GM21528 (cell line): ENCODE measurements at regions not wholly inside any gene's neighbourhood (a gene's known extent, or its start where the extent isn't known, plus 50 kb on each side); places are given as distances from the start of the nearest gene placed in this dataset.

Experiments used
- ATAC-seq: cut with Tn5 transposase; IDR thresholded peaks from one replicate; pipeline ENCODE4 v1.9.1; 2021; ENCODE audit warnings: mild to moderate bottlenecking, moderate library complexity; ENCODE audit not compliant: unreplicated experiment, low FRiP score

GRCh38 chr20:50284811-50285375, 94.3 kb downstream of the CEBPB start:
- ATAC-seq = no peak

GRCh38 chr20:50285376-50286173, 94.9 kb downstream of the CEBPB start:
- ATAC-seq = peak; percentile 54

- peak; percentile 44 for ATAC-seq
Measured at GRCh38 chr20:50286174-50286511, 95.5 kb downstream of the CEBPB start.

- ATAC-seq = no peak
Measured at GRCh38 chr20:50286609-50287008, 96.0 kb downstream of the CEBPB start.

GRCh38 chr20:50287512-50287911, 96.9 kb downstream of the CEBPB start:
- no peak for ATAC-seq

- ATAC-seq = no peak
Measured at GRCh38 chr20:50288128-50288623, 97.5 kb downstream of the CEBPB start.

GRCh38 chr20:50289581-50289980, 99.0 kb downstream of the CEBPB start:
- ATAC-seq = no peak

GRCh38 chr20:50290112-50290511, 99.5 kb downstream of the CEBPB start:
- ATAC-seq = no peak

GRCh38 chr20:50290808-50291207, 100.2 kb downstream of the CEBPB start:
- no peak for ATAC-seq

GRCh38 chr20:50291254-50292078, 100.8 kb downstream of the CEBPB start:
- no peak for ATAC-seq

- ATAC-seq = no peak
Measured at GRCh38 chr20:50292079-50292590, 101.5 kb downstream of the CEBPB start.

- ATAC-seq = no peak
Measured at GRCh38 chr20:50292591-50293283, 102.1 kb downstream of the CEBPB start.

GRCh38 chr20:50293284-50294139, 102.9 kb downstream of the CEBPB start:
- no peak for ATAC-seq

- ATAC-seq = no peak
Measured at GRCh38 chr20:50294164-50295088, 103.8 kb downstream of the CEBPB start.

- no peak for ATAC-seq
Measured at GRCh38 chr20:50295345-50295744, 104.7 kb downstream of the CEBPB start.

- ATAC-seq = no peak
Measured at GRCh38 chr20:50295762-50296449, 105.3 kb downstream of the CEBPB start.

- ATAC-seq = no peak
Measured at GRCh38 chr20:50296450-50297375, 106.1 kb downstream of the CEBPB start.
